GM12864 (cell line): ENCODE measurements at regions not wholly inside any gene's neighbourhood (a gene's known extent, or its start where the extent isn't known, plus 50 kb on each side); places are given as distances from the start of the nearest gene placed in this dataset.

ENCODE experiments used
- DNase-seq: peaks from one replicate; pipeline ENCODE4 v3.0.0-alpha.2; 2011; ENCODE audit warnings: low read depth
- H3K4me3 ChIP-seq: 2 replicates; pipeline ENCODE4 v1.5.1; 2011; ENCODE audit warnings: mild to moderate bottlenecking, low read depth, low read length, control low read depth
- CTCF ChIP-seq: IDR thresholded peaks from 2 replicates; pipeline ENCODE4 v1.5.1; 2011; ENCODE audit warnings: low read depth, mild to moderate bottlenecking, moderate library complexity, low read length, control low read depth, inconsistent platforms; ENCODE audit errors: missing control alignments

GRCh38 chr1:239606850-239607400 is 220.6 kb downstream of the CHRM3 start:
- H3K4me3 ChIP-seq: no peak overlapping the region
- no peak for DNase-seq
- TF ChIP-seq CTCF: no peak

GRCh38 chr1:239608469-239608868 is 222.1 kb downstream of the CHRM3 start:
- DNase-seq: no peak
- no peak overlapping the region for H3K4me3 ChIP-seq

GRCh38 chr1:239612379-239612778 is 226.0 kb downstream of the CHRM3 start:
- TF ChIP-seq CTCF: no peak
- no peak overlapping the region for H3K4me3 ChIP-seq
- no peak for DNase-seq

More at GRCh38 chr1:239608469-239608868, 222.1 kb downstream of the CHRM3 start:
- no peak for TF ChIP-seq CTCF

- no peak for TF ChIP-seq CTCF
- no peak for DNase-seq
- H3K4me3 ChIP-seq: no peak overlapping the region
Observed at GRCh38 chr1:239616673-239617072, 230.3 kb downstream of the CHRM3 start.

- no peak for DNase-seq
- TF ChIP-seq CTCF: no peak
- no peak overlapping the region for H3K4me3 ChIP-seq
Observed at GRCh38 chr1:239617259-239617658, 230.9 kb downstream of the CHRM3 start.

- no peak for DNase-seq
- no peak for TF ChIP-seq CTCF
- H3K4me3 ChIP-seq: no peak overlapping the region
Observed at GRCh38 chr1:239617731-239618130, 231.4 kb downstream of the CHRM3 start.

- TF ChIP-seq CTCF: no peak
- H3K4me3 ChIP-seq: no peak overlapping the region
- no peak for DNase-seq
Observed at GRCh38 chr1:239619190-239619589, 232.8 kb downstream of the CHRM3 start.
